ENCODE measurements at regions not wholly inside any gene's neighbourhood (a gene's known extent, or its start where the extent isn't known, plus 50 kb on each side); places are given as distances from the start of the nearest gene placed in this dataset.

GRCh38 chrX:456146-456545 lies 69.4 kb upstream of the PPP2R3B start:
- Histone ChIP-seq H3K4me2 (replicated peaks; ENCODE audit: extremely low read depth, low read length, poor library complexity, severe bottlenecking) (no peak overlapping the region), H3K9me3 (replicated peaks in 1 of 2; ENCODE audit: control insufficient read depth in 1 of 2, insufficient read depth in 1 of 2, low read length in 2 of 2) (peaks cover under 1 to 4% of the 10 kb centered on the region in 2 donors), H3K4me1 (ENCODE audit: control insufficient read depth in 1 of 2, insufficient read depth in 2 of 2, low read length in 2 of 2) (no peaks in the 10 kb centered on the region), H3K4me3 (replicated peaks in 1 of 3; ENCODE audit: low read depth in 2 of 3, low read length in 3 of 3) (no peak overlapping the region), H3K27me3 (ENCODE audit: control insufficient read depth in 2 of 2, insufficient read depth in 2 of 2, low read length in 2 of 2) (no peaks in the 10 kb centered on the region), H2AFZ (ENCODE audit: insufficient read depth, low read depth, low read length, poor library complexity, severe bottlenecking) (no peak overlapping the region), H3K27ac (ENCODE audit: low read depth in 1 of 2, low read length in 2 of 2) (no peak overlapping the region), H3K9ac (ENCODE audit: insufficient read depth, low read length, poor library complexity, severe bottlenecking) (no peak overlapping the region), H4K20me1 (ENCODE audit: insufficient read depth, low read length) (no peaks in the 10 kb centered on the region), H3K36me3 (replicated peaks in 1 of 2; ENCODE audit: control insufficient read depth in 1 of 2, insufficient read depth in 2 of 2, low read length in 2 of 2) (no peaks in the 10 kb centered on the region), H3K79me2 (ENCODE audit: insufficient read depth, low read length) (no peaks in the 10 kb centered on the region)
- no peak for DNase-seq
- intact Hi-C loops (cut with micrococcal nuclease): no loop called here
- no peak for TF ChIP-seq CTCF (IDR thresholded peaks at IDR 0.05)
- H3K9me3 Mint-ChIP-seq: peaks cover 0 to 11% (median 3%) of the 10 kb centered on the region in 7 donors
- H3K36me3 Mint-ChIP-seq: no peaks in the 10 kb centered on the region
- no peaks in the 10 kb centered on the region for H3K4me1 Mint-ChIP-seq
- H3K27me3 Mint-ChIP-seq (ENCODE audit: low read depth in 3 of 3): peaks cover 0 to 3% (median 3%) of the 10 kb centered on the region in 3 donors
- no peak overlapping the region for H3K4me3 Mint-ChIP-seq
- no peak overlapping the region for H3K27ac Mint-ChIP-seq

- Histone ChIP-seq H3K27ac (ENCODE audit: low read depth in 1 of 2, low read length in 2 of 2) (no peak overlapping the region), H2AFZ (ENCODE audit: insufficient read depth, low read depth, low read length, poor library complexity, severe bottlenecking) (no peak overlapping the region), H3K36me3 (replicated peaks in 1 of 2; ENCODE audit: control insufficient read depth in 1 of 2, insufficient read depth in 2 of 2, low read length in 2 of 2) (no peaks in the 10 kb centered on the region), H3K4me2 (replicated peaks; ENCODE audit: extremely low read depth, low read length, poor library complexity, severe bottlenecking) (no peak overlapping the region), H4K20me1 (ENCODE audit: insufficient read depth, low read length) (no peaks in the 10 kb centered on the region), H3K27me3 (ENCODE audit: control insufficient read depth in 2 of 2, insufficient read depth in 2 of 2, low read length in 2 of 2) (no peaks in the 10 kb centered on the region), H3K4me3 (replicated peaks in 1 of 3; ENCODE audit: low read depth in 2 of 3, low read length in 3 of 3) (no peak overlapping the region), H3K79me2 (ENCODE audit: insufficient read depth, low read length) (no peaks in the 10 kb centered on the region), H3K9me3 (replicated peaks in 1 of 2; ENCODE audit: control insufficient read depth in 1 of 2, insufficient read depth in 1 of 2, low read length in 2 of 2) (peaks cover 6 to 10% of the 10 kb centered on the region in 2 donors), H3K9ac (ENCODE audit: insufficient read depth, low read length, poor library complexity, severe bottlenecking) (no peak overlapping the region), H3K4me1 (ENCODE audit: control insufficient read depth in 1 of 2, insufficient read depth in 2 of 2, low read length in 2 of 2) (no peaks in the 10 kb centered on the region)
- TF ChIP-seq CTCF (IDR thresholded peaks at IDR 0.05): no peak
- H3K27ac Mint-ChIP-seq: no peak overlapping the region
- H3K4me3 Mint-ChIP-seq: no peak overlapping the region
- H3K27me3 Mint-ChIP-seq (ENCODE audit: low read depth in 3 of 3): peaks cover 0 to 3% (median 1%) of the 10 kb centered on the region in 3 donors
- DNase-seq: no peak
- intact Hi-C loops (cut with micrococcal nuclease): no loop called here
- 42% methylated on average over 2 of the region's 5 CpGs for WGBS (ENCODE audit: insufficient coverage)
- no peaks in the 10 kb centered on the region for H3K36me3 Mint-ChIP-seq
- H3K4me1 Mint-ChIP-seq: no peaks in the 10 kb centered on the region
- H3K9me3 Mint-ChIP-seq: peaks cover 0 to 14% (median 8%) of the 10 kb centered on the region in 7 donors
Measured at GRCh38 chrX:456551-457291, 70.0 kb upstream of the PPP2R3B start.

All from CD14-positive monocyte (primary cell).